H1 (cell line): ENCODE measurements at regions not wholly inside any gene's neighbourhood (a gene's known extent, or its start where the extent isn't known, plus 50 kb on each side); places are given as distances from the start of the nearest gene placed in this dataset.

Source experiments
- ATF2 ChIP-seq: IDR thresholded peaks from 2 replicates; pipeline ENCODE4 v1.6.1; 2012; ENCODE audit warnings: low read length, inconsistent platforms
- CBX5 ChIP-seq: fragments of 300-800, 300-1000 bp; sonication (generic); IDR thresholded peaks from 2 replicates; pipeline ENCODE4 v1.7.1; 2016; ENCODE audit warnings: antibody characterized with exemption, low read length, low read depth
- CREB1 ChIP-seq: IDR thresholded peaks from 2 replicates; pipeline ENCODE4 v1.6.1; 2012; ENCODE audit warnings: inconsistent platforms
- CTCF ChIP-seq, 3 experiments: IDR thresholded peaks; 1 replicate in 2 of 3; 2 replicates in 1 of 3; pipeline versions ENCODE4 v1.5.1 to v1.6.1; 2011; ENCODE audit warnings: low read length in 3 of 3, mild to moderate bottlenecking in 3 of 3, inconsistent platforms in 2 of 3, low read depth in 1 of 3, moderate library complexity in 1 of 3; ENCODE audit not compliant: insufficient read depth in 1 of 3; ENCODE audit errors: control extremely low read depth in 1 of 3
- POLR2AphosphoS5 ChIP-seq: IDR thresholded peaks from 2 replicates; pipeline ENCODE4 v1.6.1; 2011; ENCODE audit warnings: low read depth, low read length
- RFX5 ChIP-seq: IDR thresholded peaks from 2 replicates; pipeline ENCODE4 v1.6.1; 2011; ENCODE audit warnings: low read depth, low read length, improper control_type of control experiment, borderline replicate concordance
- SIN3A ChIP-seq, 2 experiments: IDR thresholded peaks in 1 of 2; conservative IDR thresholded peaks in 1 of 2; 2 replicates each; pipeline ENCODE4 v1.6.1; 2011 to 2012; ENCODE audit warnings: low read length in 2 of 2, improper control_type of control experiment in 1 of 2, low read depth in 1 of 2, mild to moderate bottlenecking in 1 of 2
- TEAD4 ChIP-seq: IDR thresholded peaks from 2 replicates; pipeline ENCODE4 v1.6.1; 2012; ENCODE audit warnings: low read depth, low read length, inconsistent platforms, mixed read lengths
- ZNF274 ChIP-seq: IDR thresholded peaks from 2 replicates; pipeline ENCODE4 v1.7.0; 2012; ENCODE audit warnings: low read length, borderline replicate concordance; ENCODE audit errors: extremely low read depth

- TF ChIP-seq CTCF (IDR thresholded peaks at IDR 0.05; ENCODE audit: control extremely low read depth in 1 of 3, insufficient read depth in 1 of 3, low read depth in 1 of 3, low read length in 3 of 3): no peak
- no peak for TF ChIP-seq SIN3A (conservative IDR thresholded peaks at IDR 0.05 in 1 of 2, IDR thresholded peaks at IDR 0.05 in 1 of 2; ENCODE audit: low read depth in 1 of 2, low read length in 2 of 2)
- TF ChIP-seq ZNF274: no peak
- TF ChIP-seq ATF2: no peak
- TF ChIP-seq CREB1: no peak
- no peak for TF ChIP-seq POLR2AphosphoS5
- no peak for TF ChIP-seq CBX5
- TF ChIP-seq RFX5: no peak
- TF ChIP-seq TEAD4: no peak
Observed at GRCh38 chr2:220963076-220963475, 609.0 kb downstream of the EPHA4 start.
